Ishikawa (cell line): ENCODE measurements at regions not wholly inside any gene's neighbourhood (a gene's known extent, or its start where the extent isn't known, plus 50 kb on each side); places are given as distances from the start of the nearest gene placed in this dataset.

Experiments
- CEBPB ChIP-seq: IDR thresholded peaks from 2 replicates; pipeline ENCODE4 v1.6.1; 2012
- CREB1 ChIP-seq: IDR thresholded peaks from 2 replicates; pipeline ENCODE4 v1.6.1; 2012; ENCODE audit warnings: low read depth
- EGR1 ChIP-seq: IDR thresholded peaks from 2 replicates; pipeline ENCODE4 v1.6.1; 2012
- EP300 ChIP-seq: IDR thresholded peaks from 2 replicates; pipeline ENCODE4 v1.6.1; 2012; ENCODE audit warnings: borderline replicate concordance
- FOXM1 ChIP-seq: IDR thresholded peaks from 2 replicates; pipeline ENCODE4 v1.6.1; 2012; ENCODE audit warnings: low read depth, borderline replicate concordance
- MAX ChIP-seq: IDR thresholded peaks from 2 replicates; pipeline ENCODE4 v1.6.1; 2012
- NFIC ChIP-seq: IDR thresholded peaks from 2 replicates; pipeline ENCODE4 v1.6.1; 2012
- RAD21 ChIP-seq: IDR thresholded peaks from 2 replicates; pipeline ENCODE4 v1.6.1; 2012; ENCODE audit warnings: low read depth
- REST ChIP-seq: IDR thresholded peaks from 2 replicates; pipeline ENCODE4 v1.6.1; 2012; ENCODE audit warnings: low read depth, mild to moderate bottlenecking
- TAF1 ChIP-seq: IDR thresholded peaks from 2 replicates; pipeline ENCODE4 v1.6.1; 2012; ENCODE audit warnings: low read depth, mild to moderate bottlenecking
- TCF12 ChIP-seq: IDR thresholded peaks from 2 replicates; pipeline ENCODE4 v1.6.1; 2012; ENCODE audit warnings: low read depth
- TEAD4 ChIP-seq: IDR thresholded peaks from 2 replicates; pipeline ENCODE4 v1.6.1; 2012
- USF1 ChIP-seq: IDR thresholded peaks from 2 replicates; pipeline ENCODE4 v1.6.1; 2012
- YY1 ChIP-seq: IDR thresholded peaks from 2 replicates; pipeline ENCODE4 v1.6.1; 2012; ENCODE audit warnings: low read depth
- ZBTB7A ChIP-seq: IDR thresholded peaks from 2 replicates; pipeline ENCODE4 v1.6.1; 2012; ENCODE audit warnings: low read depth

GRCh38 chr5:77935506-77936364 lies 159.6 kb upstream of the TBCA start:
- TF ChIP-seq FOXM1: no peak
- no peak for TF ChIP-seq EP300
- no peak for TF ChIP-seq TCF12
- no peak for TF ChIP-seq REST
- no peak for TF ChIP-seq TAF1
- TF ChIP-seq MAX: no peak
- TF ChIP-seq YY1: no peak
- TF ChIP-seq NFIC: no peak
- TF ChIP-seq CEBPB: no peak
- TF ChIP-seq USF1: no peak
- TF ChIP-seq RAD21: no peak
- no peak for TF ChIP-seq ZBTB7A
- no peak for TF ChIP-seq CREB1

- TF ChIP-seq MAX (no peak), TCF12 (no peak)
Observed at GRCh38 chr5:77928776-77929300, 152.7 kb upstream of the TBCA start.

GRCh38 chr5:77926337-77926736 lies 150.2 kb upstream of the TBCA start:
- TF ChIP-seq EGR1: no peak
- TF ChIP-seq EP300: no peak
- TF ChIP-seq YY1: no peak
- no peak for TF ChIP-seq TAF1
- TF ChIP-seq MAX: no peak
- TF ChIP-seq NFIC: no peak
- TF ChIP-seq ZBTB7A: no peak
- TF ChIP-seq RAD21: no peak
- TF ChIP-seq USF1: no peak
- TF ChIP-seq CREB1: no peak
- TF ChIP-seq FOXM1: no peak
- TF ChIP-seq TEAD4: no peak
- no peak for TF ChIP-seq CEBPB
- no peak for TF ChIP-seq REST
- TF ChIP-seq TCF12: no peak

GRCh38 chr5:77925503-77925902 lies 149.4 kb upstream of the TBCA start:
- TF ChIP-seq YY1: no peak
- TF ChIP-seq ZBTB7A: no peak
- no peak for TF ChIP-seq TEAD4
- no peak for TF ChIP-seq MAX
- TF ChIP-seq TAF1: no peak
- TF ChIP-seq RAD21: no peak
- TF ChIP-seq EP300: no peak
- no peak for TF ChIP-seq EGR1
- no peak for TF ChIP-seq USF1
- no peak for TF ChIP-seq CEBPB
- TF ChIP-seq CREB1: no peak
- TF ChIP-seq NFIC: no peak
- TF ChIP-seq TCF12: no peak
- no peak for TF ChIP-seq REST
- TF ChIP-seq FOXM1: no peak
